ENCODE measurements at regions not wholly inside any gene's neighbourhood (a gene's known extent, or its start where the extent isn't known, plus 50 kb on each side); places are given as distances from the start of the nearest gene placed in this dataset.

DNA sequence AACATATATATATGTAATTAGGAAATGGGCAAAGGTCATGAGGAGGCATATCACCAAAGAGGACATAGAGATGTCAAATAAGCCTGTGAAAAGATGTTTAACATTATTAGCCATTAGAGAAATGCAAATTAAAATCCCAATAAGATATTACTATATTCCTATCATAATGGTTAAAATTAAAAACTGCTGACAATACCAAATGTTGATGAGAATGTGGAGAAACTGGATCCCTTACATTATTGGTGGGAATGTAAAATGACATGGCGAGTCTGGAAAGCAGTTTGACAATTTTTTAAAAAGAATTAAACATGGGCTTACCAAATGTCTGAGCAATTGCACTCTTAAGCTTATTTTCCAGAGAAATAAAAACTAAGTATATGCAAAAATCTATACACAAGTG lies 1821.6 kb upstream of the C9orf72 start:
- TF ChIP-seq, protein P1, sequence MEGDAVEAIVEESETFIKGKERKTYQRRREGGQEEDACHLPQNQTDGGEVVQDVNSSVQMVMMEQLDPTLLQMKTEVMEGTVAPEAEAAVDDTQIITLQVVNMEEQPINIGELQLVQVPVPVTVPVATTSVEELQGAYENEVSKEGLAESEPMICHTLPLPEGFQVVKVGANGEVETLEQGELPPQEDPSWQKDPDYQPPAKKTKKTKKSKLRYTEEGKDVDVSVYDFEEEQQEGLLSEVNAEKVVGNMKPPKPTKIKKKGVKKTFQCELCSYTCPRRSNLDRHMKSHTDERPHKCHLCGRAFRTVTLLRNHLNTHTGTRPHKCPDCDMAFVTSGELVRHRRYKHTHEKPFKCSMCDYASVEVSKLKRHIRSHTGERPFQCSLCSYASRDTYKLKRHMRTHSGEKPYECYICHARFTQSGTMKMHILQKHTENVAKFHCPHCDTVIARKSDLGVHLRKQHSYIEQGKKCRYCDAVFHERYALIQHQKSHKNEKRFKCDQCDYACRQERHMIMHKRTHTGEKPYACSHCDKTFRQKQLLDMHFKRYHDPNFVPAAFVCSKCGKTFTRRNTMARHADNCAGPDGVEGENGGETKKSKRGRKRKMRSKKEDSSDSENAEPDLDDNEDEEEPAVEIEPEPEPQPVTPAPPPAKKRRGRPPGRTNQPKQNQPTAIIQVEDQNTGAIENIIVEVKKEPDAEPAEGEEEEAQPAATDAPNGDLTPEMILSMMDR (conservative IDR thresholded peaks at IDR 0.05): no peak
- no peak for DNase-seq
- no peak overlapping the region for H3K9ac ChIP-seq (ENCODE audit: extremely low read depth, low read length, poor library complexity, severe bottlenecking)
- Mint-ChIP-seq H3K4me1 (peaks cover 16% of the 10 kb centered on the region), H3K27me3 (ENCODE audit: insufficient read depth) (no peaks in the 10 kb centered on the region), H3K9me3 (no peaks in the 10 kb centered on the region), H3K4me3 (no peak overlapping the region), H3K27ac (no peak overlapping the region), H3K36me3 (ENCODE audit: low read depth) (peaks cover 2% of the 10 kb centered on the region)
- H3K4me3 ChIP-seq (ENCODE audit: low read length): no peak overlapping the region
- 85 to 88% methylated on average over 1 of the region's 1 CpG for WGBS, 2 experiments (ENCODE audit: insufficient coverage in 1 of 2, insufficient read length in 1 of 2)
- no peaks in the 10 kb centered on the region for H3K4me1 ChIP-seq (ENCODE audit: control insufficient read depth, insufficient read depth, low read length)
- H3K27me3 ChIP-seq (ENCODE audit: control insufficient read depth, insufficient read depth, low read length, poor library complexity, severe bottlenecking): no peaks in the 10 kb centered on the region
- no peaks in the 10 kb centered on the region for H3K36me3 ChIP-seq (ENCODE audit: control insufficient read depth, insufficient read depth, low read length)
- H3K27ac ChIP-seq (ENCODE audit: low read depth, low read length): no peak overlapping the region
- H3K9me3 ChIP-seq (ENCODE audit: control insufficient read depth, low read length): no peaks in the 10 kb centered on the region

DNA sequence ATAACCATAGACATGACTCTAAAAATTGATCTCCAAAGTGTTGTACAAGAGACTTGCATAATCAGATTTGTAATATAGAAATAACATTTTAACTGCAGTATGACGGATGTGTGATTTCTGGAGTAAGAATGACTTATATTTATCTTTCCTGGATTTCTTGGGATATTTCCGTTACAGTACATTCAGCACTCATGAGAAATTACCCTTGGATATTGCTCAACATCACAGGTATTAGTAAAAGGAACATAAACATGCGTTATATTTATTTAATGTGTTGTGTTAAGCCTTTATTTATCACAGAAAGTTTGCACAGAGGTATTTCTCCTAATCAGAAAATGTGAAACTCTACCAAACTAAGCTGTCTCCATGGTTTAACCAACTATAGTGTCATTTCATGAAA lies 1823.9 kb upstream of the C9orf72 start:
- Histone ChIP-seq H3K4me1 (ENCODE audit: control insufficient read depth, insufficient read depth, low read length) (no peaks in the 10 kb centered on the region), H3K4me3 (ENCODE audit: low read length) (no peak overlapping the region), H3K9ac (ENCODE audit: extremely low read depth, low read length, poor library complexity, severe bottlenecking) (no peak overlapping the region), H3K36me3 (ENCODE audit: control insufficient read depth, insufficient read depth, low read length) (no peaks in the 10 kb centered on the region), H3K27ac (ENCODE audit: low read depth, low read length) (no peak overlapping the region), H3K9me3 (ENCODE audit: control insufficient read depth, low read length) (no peaks in the 10 kb centered on the region), H3K27me3 (ENCODE audit: control insufficient read depth, insufficient read depth, low read length, poor library complexity, severe bottlenecking) (no peaks in the 10 kb centered on the region)
- Mint-ChIP-seq H3K4me3 (no peak overlapping the region), H3K27ac (no peak overlapping the region), H3K36me3 (ENCODE audit: low read depth) (peaks cover 2% of the 10 kb centered on the region), H3K9me3 (no peaks in the 10 kb centered on the region), H3K27me3 (ENCODE audit: insufficient read depth) (no peaks in the 10 kb centered on the region), H3K4me1 (no peaks in the 10 kb centered on the region)
- DNase-seq: no peak
- WGBS, 2 experiments (ENCODE audit: insufficient coverage in 1 of 2, insufficient read length in 1 of 2): 91% methylated on average over 3 of the region's 3 CpGs; no CpG with 5 or more reads in 1 of the 2 experiments
- TF ChIP-seq, protein P1 (conservative IDR thresholded peaks at IDR 0.05): no peak

DNA sequence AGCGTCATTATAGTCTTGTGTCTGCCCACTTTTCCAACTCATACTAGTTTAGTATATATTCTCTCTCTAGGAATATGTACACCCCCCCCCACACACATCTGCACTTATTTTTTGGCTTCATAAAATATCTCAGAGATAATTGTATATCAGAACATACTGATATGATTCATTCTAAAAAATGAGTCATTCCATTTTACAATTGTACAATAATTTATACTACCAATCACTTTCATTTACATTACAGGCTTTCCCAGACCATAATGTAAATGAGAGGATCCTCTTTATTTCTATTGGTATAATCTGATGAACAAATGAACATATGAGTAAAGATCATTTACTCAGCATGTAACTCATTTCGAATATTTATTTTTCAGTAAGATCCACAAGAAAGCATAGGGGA lies 1842.9 kb upstream of the C9orf72 start:
- no peaks in the 10 kb centered on the region for H3K9me3 Mint-ChIP-seq
- TF ChIP-seq, protein P1 (conservative IDR thresholded peaks at IDR 0.05): no peak
- no peaks in the 10 kb centered on the region for H3K36me3 Mint-ChIP-seq (ENCODE audit: low read depth)
- no peak overlapping the region for H3K27ac ChIP-seq (ENCODE audit: low read depth, low read length)
- no peaks in the 10 kb centered on the region for H3K4me1 ChIP-seq (ENCODE audit: control insufficient read depth, insufficient read depth, low read length)
- H3K27ac Mint-ChIP-seq: no peak overlapping the region
- H3K9me3 ChIP-seq (ENCODE audit: control insufficient read depth, low read length): no peaks in the 10 kb centered on the region
- H3K27me3 Mint-ChIP-seq (ENCODE audit: insufficient read depth): no peaks in the 10 kb centered on the region
- no peak overlapping the region for H3K4me3 ChIP-seq (ENCODE audit: low read length)
- no peak for DNase-seq
- no peak overlapping the region for H3K4me3 Mint-ChIP-seq
- H3K4me1 Mint-ChIP-seq: no peaks in the 10 kb centered on the region
- no peak overlapping the region for H3K9ac ChIP-seq (ENCODE audit: extremely low read depth, low read length, poor library complexity, severe bottlenecking)
- no peaks in the 10 kb centered on the region for H3K27me3 ChIP-seq (ENCODE audit: control insufficient read depth, insufficient read depth, low read length, poor library complexity, severe bottlenecking)
- WGBS, 2 experiments (ENCODE audit: insufficient coverage in 1 of 2, insufficient read length in 1 of 2): 79% methylated on average over 2 of the region's 2 CpGs; no CpG with 5 or more reads in 1 of the 2 experiments
- no peaks in the 10 kb centered on the region for H3K36me3 ChIP-seq (ENCODE audit: control insufficient read depth, insufficient read depth, low read length)
